GM12874 (cell line): ENCODE measurements at regions not wholly inside any gene's neighbourhood (a gene's known extent, or its start where the extent isn't known, plus 50 kb on each side); places are given as distances from the start of the nearest gene placed in this dataset.

ENCODE experiments used
- CTCF ChIP-seq: IDR thresholded peaks from 2 replicates; pipeline ENCODE4 v1.5.1; 2011; ENCODE audit warnings: low read depth, mild to moderate bottlenecking, control low read depth, low read length, moderate library complexity; ENCODE audit not compliant: insufficient read depth

- no peak for TF ChIP-seq CTCF
Observed at GRCh38 chr3:17836919-17837318, 94.5 kb upstream of the TBC1D5 start.

- no peak for TF ChIP-seq CTCF
Observed at GRCh38 chr3:17836092-17836491, 93.7 kb upstream of the TBC1D5 start.

GRCh38 chr3:17833786-17834559, 91.5 kb upstream of the TBC1D5 start:
- no peak for TF ChIP-seq CTCF

GRCh38 chr3:17832016-17832415, 89.6 kb upstream of the TBC1D5 start:
- TF ChIP-seq CTCF: no peak

- no peak for TF ChIP-seq CTCF
Observed at GRCh38 chr3:17831366-17831765, 88.9 kb upstream of the TBC1D5 start.

- no peak for TF ChIP-seq CTCF
Observed at GRCh38 chr3:17830788-17831187, 88.4 kb upstream of the TBC1D5 start.

- TF ChIP-seq CTCF: no peak
Observed at GRCh38 chr3:17828388-17828787, 86.0 kb upstream of the TBC1D5 start.
